Common myeloid progenitor, CD34-positive (primary cell): ENCODE measurements at regions not wholly inside any gene's neighbourhood (a gene's known extent, or its start where the extent isn't known, plus 50 kb on each side); places are given as distances from the start of the nearest gene placed in this dataset.
"Not testable (repeated sequence)": the region's sequence is repeated elsewhere in the genome, so short reads cannot be mapped to it uniquely, and the experiment has no call there.

Experiments used
- CTCF ChIA-PET: fragments of 350-600 bp; sonication (Branson Sonifier 250); formaldehyde crosslinking; loops from one replicate; lab custom pipeline; 2021; ENCODE audit warnings: antibody characterized with exemption; lab: Charles Lee
- POLR2A ChIA-PET: fragments of 350-600 bp; sonication (Branson Sonifier 250); formaldehyde crosslinking; loops from one replicate; lab custom pipeline; 2021; ENCODE audit warnings: antibody characterized with exemption; lab: Charles Lee
- DNase-seq, 3 donors: peaks; one replicate each; pipeline versions ENCODE4 v3.0.0 to v3.0.0-alpha.2; 2013
- H3K27ac ChIP-seq, 2 experiments: 1 replicate in 1 of 2; 2 replicates in 1 of 2; pipeline ENCODE4 v1.7.0; 2013; ENCODE audit warnings: inconsistent platforms in 2 of 2, low read length in 2 of 2, mild to moderate bottlenecking in 2 of 2, low read depth in 1 of 2, moderate library complexity in 1 of 2; ENCODE audit not compliant: severe bottlenecking in 2 of 2, insufficient read depth in 1 of 2, poor library complexity in 1 of 2
- H3K27me3 ChIP-seq, 5 experiments: replicated peaks in 2 of 5; 1 replicate in 3 of 5; 2 replicates in 2 of 5; pipeline versions ENCODE4 v1.6.1 to v1.7.0; 2013; ENCODE audit warnings: low read length in 4 of 5, mild to moderate bottlenecking in 2 of 5, moderate library complexity in 2 of 5, inconsistent platforms in 1 of 5; ENCODE audit not compliant: insufficient read depth in 5 of 5, control insufficient read depth in 4 of 5
- H3K36me3 ChIP-seq, 4 experiments: 1 replicate in 2 of 4; 2 replicates in 2 of 4; pipeline versions ENCODE4 v1.6.1 to v1.7.0; 2013; ENCODE audit warnings: low read length in 3 of 4, control low read depth in 1 of 4, mild to moderate bottlenecking in 1 of 4; ENCODE audit not compliant: control insufficient read depth in 4 of 4, insufficient read depth in 4 of 4
- H3K4me1 ChIP-seq, 4 experiments: 1 replicate in 3 of 4; 2 replicates in 1 of 4; pipeline versions ENCODE4 v1.6.1 to v1.7.1; 2013; ENCODE audit warnings: low read length in 3 of 4, mild to moderate bottlenecking in 3 of 4, control low read depth in 1 of 4, inconsistent platforms in 1 of 4, moderate library complexity in 1 of 4; ENCODE audit not compliant: control insufficient read depth in 4 of 4, insufficient read depth in 4 of 4; ENCODE audit errors: control extremely low read depth in 1 of 4
- H3K4me3 ChIP-seq, 7 experiments: 1 replicate in 4 of 7; 2 replicates in 3 of 7; pipeline versions ENCODE4 v1.5.1 to v1.7.0; 2013; ENCODE audit warnings: mild to moderate bottlenecking in 7 of 7, low read length in 6 of 7, moderate library complexity in 6 of 7, inconsistent platforms in 2 of 7, low read depth in 2 of 7, control low read depth in 1 of 7; ENCODE audit not compliant: insufficient read depth in 4 of 7, control insufficient read depth in 1 of 7; ENCODE audit errors: extremely low read depth in 1 of 7
- H3K9me3 ChIP-seq, 5 experiments: 1 replicate in 4 of 5; 2 replicates in 1 of 5; pipeline versions ENCODE4 v1.6.1 to v1.7.1; 2013; ENCODE audit warnings: low read length in 4 of 5, mild to moderate bottlenecking in 2 of 5, inconsistent platforms in 1 of 5, low read depth in 1 of 5, moderate library complexity in 1 of 5; ENCODE audit not compliant: control insufficient read depth in 4 of 5, insufficient read depth in 2 of 5; ENCODE audit errors: control extremely low read depth in 1 of 5
- WGBS: methylation state at CpG from one replicate; pipeline ENCODE4 v1.1.5; 2013; ENCODE audit not compliant: insufficient coverage; 5-methylcytosine and 5-hydroxymethylcytosine counted together

DNA sequence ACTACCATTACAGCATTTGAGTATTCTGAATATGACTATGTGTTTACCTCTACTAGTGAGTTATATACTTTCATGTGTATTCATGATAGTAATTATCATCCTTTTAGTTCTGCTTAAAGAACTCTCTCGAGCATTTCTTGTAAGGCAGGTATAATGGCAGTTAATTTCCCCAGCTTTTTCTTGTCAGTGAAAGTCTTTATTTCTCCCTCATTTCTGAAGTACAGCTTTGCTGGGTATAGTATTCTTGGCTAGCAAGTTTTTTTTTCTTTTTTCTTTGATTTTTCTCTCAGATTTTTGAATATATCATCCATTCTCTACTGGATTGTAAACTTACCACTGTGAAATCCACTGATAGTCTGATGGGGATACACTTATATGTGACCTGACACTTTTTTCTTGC lies 165.9 kb upstream of the ARHGAP5 start:
- Histone ChIP-seq H3K36me3 (no peaks in the 10 kb centered on the region), H3K4me1 (no peaks in the 10 kb centered on the region), H3K27ac (no peak overlapping the region), H3K27me3 (no peaks in the 10 kb centered on the region), H3K9me3 (peaks cover 0 to 22% (median 3%) of the 10 kb centered on the region in 5 experiments), H3K4me3 (no peak overlapping the region)
- ChIA-PET CTCF (no interaction called here), POLR2A (no interaction called here)
- no CpG with 5 or more reads among the region's 1 CpG for WGBS
- DNase-seq = no peak

DNA sequence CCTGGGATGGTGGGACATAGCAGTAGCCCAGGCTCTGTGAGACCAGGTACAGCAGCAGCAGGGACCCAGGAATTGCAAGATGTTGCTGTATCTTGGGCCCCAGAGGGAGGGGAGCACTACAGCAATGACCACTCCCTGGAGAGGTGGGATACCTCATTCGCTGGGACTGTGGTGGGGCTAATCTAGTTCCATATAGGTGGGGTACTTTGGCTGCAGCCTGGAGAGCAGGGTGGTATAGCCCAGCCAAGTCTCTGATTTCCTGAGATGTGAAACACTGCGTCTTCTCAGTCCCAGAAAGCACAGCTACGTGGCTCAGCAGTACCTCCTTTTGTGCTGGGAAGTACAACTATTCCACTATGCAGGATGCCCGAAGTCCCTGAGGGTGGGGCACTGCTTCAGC lies 163.7 kb upstream of the ARHGAP5 start:
- WGBS = 98% methylated on average over 4 of the region's 4 CpGs
- Histone ChIP-seq H3K9me3 (peaks cover 0 to 22% (median 3%) of the 10 kb centered on the region in 5 experiments), H3K4me3 (no peak overlapping the region), H3K27ac (no peak overlapping the region), H3K36me3 (no peaks in the 10 kb centered on the region), H3K27me3 (no peaks in the 10 kb centered on the region), H3K4me1 (no peaks in the 10 kb centered on the region)
- CTCF ChIA-PET = interaction anchor here (0.7 to 1.4 kb wide), 2 partner anchors 8 to 13 kb away, joined by 3 to 4 read pairs; no protein-coding TSS in a partner anchor
- POLR2A ChIA-PET = no interaction called here
- no peak for DNase-seq

DNA sequence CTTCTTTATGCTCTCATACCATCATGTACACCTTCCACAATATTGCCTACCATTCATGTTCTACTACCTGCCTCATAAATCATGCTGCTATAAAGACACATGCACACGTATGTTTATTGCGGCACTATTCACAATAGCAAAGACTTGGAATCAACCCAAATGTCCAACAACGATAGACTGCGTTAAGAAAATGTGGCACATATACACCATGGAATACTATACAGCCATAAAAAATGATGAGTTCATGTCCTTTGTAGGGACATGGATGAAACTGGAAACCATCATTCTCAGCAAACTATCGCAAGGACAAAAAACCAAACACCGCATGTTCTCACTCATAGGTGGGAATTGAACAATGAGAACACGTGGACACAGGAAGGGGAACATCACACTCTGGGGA lies 158.8 kb upstream of the ARHGAP5 start:
- no CpG with 5 or more reads among the region's 7 CpGs for WGBS
- CTCF ChIA-PET = not testable (repeated sequence)

DNA sequence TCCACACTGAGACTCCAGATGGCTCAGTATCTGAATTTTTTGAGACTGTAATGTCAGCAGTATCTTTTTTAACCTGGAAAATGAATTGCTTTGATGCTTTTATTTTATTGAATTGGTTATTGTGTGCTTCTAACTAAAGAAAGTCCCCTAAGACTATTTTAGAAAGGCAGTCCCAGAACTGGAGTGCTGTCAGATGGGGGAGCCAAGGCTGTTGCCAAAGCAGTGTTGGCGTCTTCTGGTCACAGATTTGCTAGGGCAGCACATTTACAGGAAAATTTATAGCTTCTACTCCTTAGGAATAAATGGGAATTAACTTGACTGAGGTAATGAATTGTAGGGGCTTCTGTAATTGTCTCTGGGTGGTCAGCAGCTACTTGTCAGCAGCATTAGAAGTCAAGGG lies 157.1 kb upstream of the ARHGAP5 start:
- Histone ChIP-seq H3K27me3 (peaks cover 0 to 2% (median 0%) of the 10 kb centered on the region in 5 experiments), H3K4me3 (no peak overlapping the region), H3K27ac (no peak overlapping the region), H3K36me3 (no peaks in the 10 kb centered on the region), H3K4me1 (no peaks in the 10 kb centered on the region), H3K9me3 (no peaks in the 10 kb centered on the region)
- ChIA-PET CTCF (interaction anchor here (1.2 to 1.7 kb wide), 3 partner anchors 10 to 550 kb away, joined by 3 to 4 read pairs (median 3); no protein-coding TSS in a partner anchor), POLR2A (no interaction called here)
- no peak for DNase-seq
- WGBS = no CpG with 5 or more reads among the region's 1 CpG

More for the DNA sequence above, 158.8 kb upstream of the ARHGAP5 start:
- H3K4me3 ChIP-seq, H3K4me1 ChIP-seq, H3K9me3 ChIP-seq, DNase-seq, POLR2A ChIA-PET, H3K27ac ChIP-seq, H3K36me3 ChIP-seq, H3K27me3 ChIP-seq: not testable (repeated sequence)

DNA sequence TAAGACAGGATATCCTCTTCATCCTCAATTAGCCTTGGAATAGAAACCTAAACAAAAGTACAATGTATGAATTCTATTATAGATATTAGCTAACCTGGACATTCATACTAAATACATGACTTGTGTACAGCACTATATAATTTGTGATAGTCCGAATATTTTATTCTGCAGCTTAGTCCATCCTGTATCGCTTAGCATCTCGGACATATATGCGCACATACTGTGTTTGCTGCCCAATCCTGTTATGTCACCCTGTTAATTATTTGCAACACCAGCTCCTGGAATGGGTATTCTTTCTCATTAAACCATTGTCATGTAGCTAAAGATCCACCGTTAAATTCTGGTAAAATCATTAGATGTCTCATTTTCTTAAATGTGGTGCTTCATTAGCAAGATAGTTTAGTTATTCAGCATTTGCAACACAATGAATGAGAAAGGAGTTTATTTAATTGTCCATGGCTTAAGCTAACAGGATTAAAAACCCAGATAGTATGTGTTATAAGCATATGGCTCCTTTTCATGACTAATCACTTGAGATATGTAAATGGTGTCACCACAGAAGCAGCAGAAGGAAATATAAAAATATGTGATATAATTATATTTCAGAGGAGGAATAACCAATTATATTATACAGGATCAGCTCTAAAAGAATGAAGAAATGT lies 156.0 kb upstream of the ARHGAP5 start:
- DNase-seq = no peak
- CTCF ChIA-PET = interaction anchor here (0.9 to 1.7 kb wide), 5 partner anchors 8 to 549 kb away, joined by 3 to 4 read pairs (median 3); no protein-coding TSS in a partner anchor
- WGBS = 98% methylated on average over 4 of the region's 5 CpGs
- Histone ChIP-seq H3K4me3 (no peak overlapping the region), H3K27ac (no peak overlapping the region), H3K4me1 (no peaks in the 10 kb centered on the region), H3K27me3 (peaks cover 0 to 2% (median 0%) of the 10 kb centered on the region in 5 experiments), H3K9me3 (no peaks in the 10 kb centered on the region), H3K36me3 (no peaks in the 10 kb centered on the region)
- POLR2A ChIA-PET = interaction anchor here (0.6 kb wide), 1 partner anchor 1134 kb away, joined by 4 read pairs; no protein-coding TSS in a partner anchor

DNA sequence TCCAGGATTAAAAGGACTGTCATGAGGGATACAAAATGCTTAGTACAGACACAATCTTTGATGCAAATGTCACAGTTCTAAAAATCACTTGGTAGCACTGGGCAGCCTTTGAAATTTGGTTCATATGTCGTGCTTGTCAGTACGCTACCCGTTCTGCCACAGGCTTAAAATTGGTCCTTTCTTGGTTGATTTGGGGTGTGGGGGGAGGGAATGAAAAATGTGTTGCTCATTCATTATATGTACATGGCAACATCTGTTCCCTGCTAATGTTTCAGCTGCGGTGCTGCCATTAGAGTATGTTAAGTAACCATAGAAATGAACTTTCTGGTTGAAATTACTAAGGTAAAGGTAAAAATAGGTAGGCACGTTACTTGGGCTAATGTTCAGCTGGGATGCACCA lies 155.4 kb upstream of the ARHGAP5 start:
- Histone ChIP-seq H3K36me3 (no peaks in the 10 kb centered on the region), H3K4me1 (no peaks in the 10 kb centered on the region), H3K9me3 (no peaks in the 10 kb centered on the region), H3K27ac (no peak overlapping the region), H3K27me3 (peaks cover 0 to 2% (median 0%) of the 10 kb centered on the region in 5 experiments), H3K4me3 (no peak overlapping the region)
- CTCF ChIA-PET = interaction anchor here (1.7 kb wide), 1 partner anchor 8 kb away, joined by 4 read pairs; no protein-coding TSS in a partner anchor
- no peak for DNase-seq
- WGBS = 86% methylated on average over 1 of the region's 5 CpGs
- POLR2A ChIA-PET = no interaction called here

DNA sequence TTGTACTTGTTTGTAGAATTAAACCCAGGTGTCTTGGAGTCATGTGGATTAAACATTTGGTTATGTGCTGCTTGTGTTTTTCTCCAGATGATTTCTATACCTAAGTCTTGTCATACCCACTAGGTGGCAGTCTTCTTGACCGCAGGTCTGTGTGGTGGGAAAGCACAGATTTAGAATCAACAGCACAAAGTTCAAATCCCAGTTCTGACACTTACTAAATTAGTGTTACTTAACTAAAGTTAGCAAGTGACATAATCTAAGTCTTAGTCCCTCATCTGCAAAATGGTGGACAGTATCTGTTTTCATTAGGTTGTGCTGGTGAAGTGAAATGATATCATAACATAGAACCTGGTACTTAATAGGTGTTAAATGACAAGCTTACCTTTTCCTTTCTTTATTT lies 151.0 kb upstream of the ARHGAP5 start:
- H3K4me1 ChIP-seq = no peaks in the 10 kb centered on the region
- H3K27me3 ChIP-seq = peaks cover 0 to 2% (median 0%) of the 10 kb centered on the region in 5 experiments
- H3K27ac ChIP-seq = no peak overlapping the region
- WGBS = no CpG with 5 or more reads among the region's 1 CpG
- ChIA-PET POLR2A (no interaction called here), CTCF (interaction anchor here (0.8 to 7.2 kb wide), 14 partner anchors 9 to 634 kb away, joined by 3 to 102 read pairs (median 4); no protein-coding TSS in a partner anchor)
- no peaks in the 10 kb centered on the region for H3K36me3 ChIP-seq
- peak; percentile 44 to 71 (median 70) for DNase-seq
- no peak overlapping the region for H3K4me3 ChIP-seq
- no peaks in the 10 kb centered on the region for H3K9me3 ChIP-seq
